Spinal cord (tissue), 9 donors: ENCODE measurements at regions not wholly inside any gene's neighbourhood (a gene's known extent, or its start where the extent isn't known, plus 50 kb on each side); places are given as distances from the start of the nearest gene placed in this dataset.

Source experiments
- DNase-seq, 6 donors: peaks; one replicate each; pipeline versions ENCODE4 v3.0.0 to v3.0.0-alpha.2; 2013 to 2015; ENCODE audit warnings: low spot score in 6 of 6, low read depth in 4 of 6
- H3K27ac ChIP-seq: one replicate; pipeline ENCODE4 v1.5.1; 2013; ENCODE audit warnings: low read depth, low read length, control low read depth
- H3K27me3 ChIP-seq: one replicate; pipeline ENCODE4 v1.6.1; 2013; ENCODE audit warnings: low read length; ENCODE audit not compliant: control insufficient read depth, insufficient read depth
- H3K36me3 ChIP-seq: one replicate; pipeline ENCODE4 v1.6.1; 2013; ENCODE audit warnings: low read length; ENCODE audit not compliant: control insufficient read depth, insufficient read depth
- H3K4me1 ChIP-seq: one replicate; pipeline ENCODE4 v1.6.1; 2013; ENCODE audit warnings: low read length; ENCODE audit not compliant: control insufficient read depth, insufficient read depth
- H3K4me3 ChIP-seq: one replicate; pipeline ENCODE4 v1.5.1; 2013; ENCODE audit warnings: low read depth, low read length, control low read depth
- H3K9me3 ChIP-seq: one replicate; pipeline ENCODE4 v1.6.1; 2013; ENCODE audit warnings: low read length; ENCODE audit not compliant: control insufficient read depth, insufficient read depth
- WGBS: methylation state at CpG from one replicate; pipeline ENCODE4 v1.1.5; 2013; ENCODE audit warnings: missing lambda C conversion rate; ENCODE audit not compliant: insufficient coverage; 5-methylcytosine and 5-hydroxymethylcytosine counted together
- donor health status: healthy.

- Histone ChIP-seq H3K4me1 (no peaks in the 10 kb centered on the region), H3K9me3 (no peaks in the 10 kb centered on the region), H3K27me3 (no peaks in the 10 kb centered on the region), H3K4me3 (no peak overlapping the region), H3K36me3 (no peaks in the 10 kb centered on the region), H3K27ac (no peak overlapping the region)
- WGBS = 50% methylated on average over 2 of the region's 3 CpGs
- no peak for DNase-seq
These were observed 488.3 kb downstream of the PPARGC1A start for GRCh38 chr4:23401572-23401971.

GRCh38 chr4:23392860-23393458 lies 496.9 kb downstream of the PPARGC1A start:
- 98% methylated on average over 4 of the region's 5 CpGs for WGBS
- H3K4me1 ChIP-seq = no peaks in the 10 kb centered on the region
- no peak overlapping the region for H3K27ac ChIP-seq
- no peaks in the 10 kb centered on the region for H3K36me3 ChIP-seq
- peaks cover 6% of the 10 kb centered on the region for H3K9me3 ChIP-seq
- no peaks in the 10 kb centered on the region for H3K27me3 ChIP-seq
- DNase-seq = no peak
- no peak overlapping the region for H3K4me3 ChIP-seq

DNA sequence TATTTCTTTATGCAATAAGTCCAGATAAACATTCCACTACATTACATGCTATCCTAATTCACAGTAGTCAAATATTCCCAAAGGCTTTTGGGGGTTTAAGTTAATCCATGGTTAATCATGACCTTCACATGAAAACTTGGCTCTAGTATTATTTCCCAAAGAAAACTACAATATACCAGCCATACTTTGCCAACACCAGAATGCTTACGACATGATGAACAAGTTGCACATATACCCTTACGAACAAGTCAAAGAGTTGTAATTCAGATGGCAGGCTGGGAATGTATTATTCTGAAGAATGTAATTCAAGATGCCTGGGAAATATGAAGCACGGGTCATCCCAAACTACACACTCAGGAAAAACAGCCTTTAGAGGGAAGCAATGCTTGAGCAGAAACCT lies 499.6 kb downstream of the PPARGC1A start:
- no peak overlapping the region for H3K4me3 ChIP-seq
- no peak for DNase-seq
- H3K36me3 ChIP-seq = no peaks in the 10 kb centered on the region
- no peaks in the 10 kb centered on the region for H3K27me3 ChIP-seq
- peaks cover 6% of the 10 kb centered on the region for H3K9me3 ChIP-seq
- no peak overlapping the region for H3K27ac ChIP-seq
- no CpG with 5 or more reads among the region's 3 CpGs for WGBS
- no peaks in the 10 kb centered on the region for H3K4me1 ChIP-seq

- H3K4me3 ChIP-seq = no peak overlapping the region
- H3K9me3 ChIP-seq = peaks cover 4% of the 10 kb centered on the region
- DNase-seq = no peak
- no peak overlapping the region for H3K27ac ChIP-seq
- no peaks in the 10 kb centered on the region for H3K36me3 ChIP-seq
- WGBS = 73% methylated on average over 2 of the region's 2 CpGs
- H3K27me3 ChIP-seq = no peaks in the 10 kb centered on the region
- no peaks in the 10 kb centered on the region for H3K4me1 ChIP-seq
These were observed 501.0 kb downstream of the PPARGC1A start for GRCh38 chr4:23388699-23389395.

DNA sequence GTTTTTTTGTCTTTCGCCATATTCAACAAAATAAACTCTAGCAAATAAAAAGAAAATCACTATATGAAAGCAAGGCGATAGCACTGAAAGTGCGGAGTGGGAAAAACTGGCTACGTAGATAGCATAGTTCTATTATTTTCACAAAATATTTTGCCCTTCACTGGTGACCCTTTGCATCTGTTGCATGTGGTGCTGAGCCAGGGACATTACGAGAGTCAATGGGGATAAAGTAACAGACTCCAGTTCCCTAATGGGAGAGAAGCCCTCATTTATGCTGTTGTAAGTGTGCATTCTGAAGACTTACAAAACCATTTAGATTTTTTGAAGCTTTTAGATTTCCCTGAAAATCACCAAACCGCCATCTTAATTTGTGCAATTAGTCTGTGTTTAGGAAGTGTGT lies 501.6 kb downstream of the PPARGC1A start:
- H3K9me3 ChIP-seq = no peaks in the 10 kb centered on the region
- 100% methylated on average over 1 of the region's 6 CpGs for WGBS
- H3K27me3 ChIP-seq = no peaks in the 10 kb centered on the region
- no peaks in the 10 kb centered on the region for H3K36me3 ChIP-seq
- no peaks in the 10 kb centered on the region for H3K4me1 ChIP-seq
- no peak for DNase-seq
- H3K27ac ChIP-seq = no peak overlapping the region
- H3K4me3 ChIP-seq = no peak overlapping the region

GRCh38 chr4:23384741-23385140 lies 505.1 kb downstream of the PPARGC1A start:
- DNase-seq = no peak
- Histone ChIP-seq H3K36me3 (no peaks in the 10 kb centered on the region), H3K4me1 (no peaks in the 10 kb centered on the region), H3K4me3 (no peak overlapping the region), H3K27ac (no peak overlapping the region), H3K27me3 (no peaks in the 10 kb centered on the region), H3K9me3 (no peaks in the 10 kb centered on the region)
- WGBS = no CpG with 5 or more reads among the region's 2 CpGs

- Histone ChIP-seq H3K27ac (no peak overlapping the region), H3K27me3 (no peaks in the 10 kb centered on the region), H3K36me3 (no peaks in the 10 kb centered on the region), H3K4me3 (no peak overlapping the region), H3K4me1 (no peaks in the 10 kb centered on the region), H3K9me3 (no peaks in the 10 kb centered on the region)
- no peak for DNase-seq
These were observed 507.0 kb downstream of the PPARGC1A start for GRCh38 chr4:23382879-23383278.

DNA sequence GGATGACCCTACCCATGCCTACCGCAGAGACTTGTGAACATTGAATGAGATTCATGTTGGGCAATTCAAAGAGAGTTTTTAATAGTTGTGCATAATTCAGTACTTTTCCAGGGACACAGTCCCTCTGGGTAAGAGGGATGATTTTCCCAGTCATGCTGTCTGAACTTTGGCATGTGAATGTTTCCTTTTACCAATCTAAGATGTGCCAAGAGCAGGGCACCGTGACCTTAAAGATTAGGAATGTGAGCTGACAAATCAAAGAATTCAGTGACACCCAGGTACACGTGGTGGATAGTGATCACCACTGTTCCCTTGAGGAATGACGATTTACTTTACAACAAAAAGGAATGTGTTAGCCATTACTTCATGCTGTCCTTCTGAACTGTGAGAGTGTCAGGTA lies 515.6 kb downstream of the PPARGC1A start:
- Histone ChIP-seq H3K4me3 (no peak overlapping the region), H3K27me3 (no peaks in the 10 kb centered on the region), H3K9me3 (no peaks in the 10 kb centered on the region), H3K27ac (no peak overlapping the region), H3K36me3 (no peaks in the 10 kb centered on the region), H3K4me1 (no peaks in the 10 kb centered on the region)
- WGBS = 100% methylated on average over 1 of the region's 4 CpGs
- no peak for DNase-seq

GRCh38 chr4:23373261-23373660 lies 516.6 kb downstream of the PPARGC1A start:
- Histone ChIP-seq H3K36me3 (no peaks in the 10 kb centered on the region), H3K4me1 (no peaks in the 10 kb centered on the region), H3K9me3 (no peaks in the 10 kb centered on the region), H3K27ac (no peak overlapping the region), H3K4me3 (no peak overlapping the region), H3K27me3 (no peaks in the 10 kb centered on the region)
- 71% methylated on average over 1 of the region's 2 CpGs for WGBS
- peak in 5 of 6 donors; percentile 4 to 66 (median 22) for DNase-seq

DNA sequence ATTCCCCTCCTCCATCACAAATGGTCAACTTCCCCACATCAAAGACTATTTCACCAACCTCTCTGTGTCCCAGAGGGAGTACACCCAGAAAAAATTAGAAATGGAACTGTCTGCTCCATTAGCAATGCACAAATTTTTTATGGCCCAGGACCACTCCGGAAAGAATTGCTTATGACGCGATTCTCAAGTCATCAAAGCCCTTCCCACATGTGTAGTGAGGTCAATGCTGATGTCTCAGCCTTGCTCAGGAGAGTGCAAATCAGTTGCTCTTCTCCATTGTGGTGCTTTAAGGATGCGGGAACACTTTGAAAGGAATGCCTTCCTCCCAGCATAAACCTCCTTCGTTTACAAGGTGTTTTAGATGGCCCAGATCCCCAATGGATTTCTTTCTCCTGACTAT lies 518.3 kb downstream of the PPARGC1A start:
- WGBS = 80% methylated on average over 2 of the region's 5 CpGs
- Histone ChIP-seq H3K27me3 (no peaks in the 10 kb centered on the region), H3K4me1 (no peaks in the 10 kb centered on the region), H3K27ac (no peak overlapping the region), H3K9me3 (no peaks in the 10 kb centered on the region), H3K36me3 (no peaks in the 10 kb centered on the region), H3K4me3 (no peak overlapping the region)
- DNase-seq = no peak
